ENCODE measurements at regions not wholly inside any gene's neighbourhood (a gene's known extent, or its start where the extent isn't known, plus 50 kb on each side); places are given as distances from the start of the nearest gene placed in this dataset.

- Mint-ChIP-seq H3K27me3 (ENCODE audit: unreplicated experiment) (no peaks in the 10 kb centered on the region), H3K27ac (ENCODE audit: unreplicated experiment) (no peak overlapping the region), H3K9me3 (ENCODE audit: unreplicated experiment) (no peaks in the 10 kb centered on the region), H3K36me3 (ENCODE audit: unreplicated experiment) (no peaks in the 10 kb centered on the region), H3K4me3 (ENCODE audit: unreplicated experiment) (no peak overlapping the region), H3K4me1 (ENCODE audit: unreplicated experiment) (no peaks in the 10 kb centered on the region)
- DNase-seq (ENCODE audit: extremely low spot score, unreplicated experiment) = no peak
- no peak for TF ChIP-seq CTCF (IDR thresholded peaks at IDR 0.05)
Observed at GRCh38 chr14:29360656-29361055, 567.0 kb downstream of the PRKD1 start.

GRCh38 chr14:29370024-29370423, 557.6 kb downstream of the PRKD1 start:
- no peak for TF ChIP-seq CTCF (IDR thresholded peaks at IDR 0.05)
- Mint-ChIP-seq H3K4me1 (ENCODE audit: unreplicated experiment) (no peaks in the 10 kb centered on the region), H3K4me3 (ENCODE audit: unreplicated experiment) (no peak overlapping the region), H3K9me3 (ENCODE audit: unreplicated experiment) (peaks cover 4% of the 10 kb centered on the region), H3K36me3 (ENCODE audit: unreplicated experiment) (no peaks in the 10 kb centered on the region), H3K27me3 (ENCODE audit: unreplicated experiment) (no peaks in the 10 kb centered on the region), H3K27ac (ENCODE audit: unreplicated experiment) (no peak overlapping the region)
- no peak for DNase-seq (ENCODE audit: extremely low spot score, unreplicated experiment)

GRCh38 chr14:29376237-29376636, 551.4 kb downstream of the PRKD1 start:
- Mint-ChIP-seq H3K4me1 (ENCODE audit: unreplicated experiment) (no peaks in the 10 kb centered on the region), H3K27ac (ENCODE audit: unreplicated experiment) (no peak overlapping the region), H3K27me3 (ENCODE audit: unreplicated experiment) (no peaks in the 10 kb centered on the region), H3K4me3 (ENCODE audit: unreplicated experiment) (no peak overlapping the region), H3K9me3 (ENCODE audit: unreplicated experiment) (no peaks in the 10 kb centered on the region), H3K36me3 (ENCODE audit: unreplicated experiment) (no peaks in the 10 kb centered on the region)
- DNase-seq (ENCODE audit: extremely low spot score, unreplicated experiment) = no peak
- TF ChIP-seq CTCF (IDR thresholded peaks at IDR 0.05) = no peak

GRCh38 chr14:29380826-29381225, 546.8 kb downstream of the PRKD1 start:
- no peak for DNase-seq (ENCODE audit: extremely low spot score, unreplicated experiment)
- Mint-ChIP-seq H3K27me3 (ENCODE audit: unreplicated experiment) (no peaks in the 10 kb centered on the region), H3K36me3 (ENCODE audit: unreplicated experiment) (no peaks in the 10 kb centered on the region), H3K4me1 (ENCODE audit: unreplicated experiment) (no peaks in the 10 kb centered on the region), H3K27ac (ENCODE audit: unreplicated experiment) (no peak overlapping the region), H3K4me3 (ENCODE audit: unreplicated experiment) (no peak overlapping the region), H3K9me3 (ENCODE audit: unreplicated experiment) (no peaks in the 10 kb centered on the region)
- no peak for TF ChIP-seq CTCF (IDR thresholded peaks at IDR 0.05)

- H3K27ac Mint-ChIP-seq (ENCODE audit: unreplicated experiment) = no peak overlapping the region
- H3K36me3 Mint-ChIP-seq (ENCODE audit: unreplicated experiment) = no peaks in the 10 kb centered on the region
- no peaks in the 10 kb centered on the region for H3K27me3 Mint-ChIP-seq (ENCODE audit: unreplicated experiment)
- H3K9me3 Mint-ChIP-seq (ENCODE audit: unreplicated experiment) = no peaks in the 10 kb centered on the region
- TF ChIP-seq CTCF (IDR thresholded peaks at IDR 0.05) = no peak
- H3K4me3 Mint-ChIP-seq (ENCODE audit: unreplicated experiment) = no peak overlapping the region
- no peak for DNase-seq (ENCODE audit: extremely low spot score, unreplicated experiment)
- no peaks in the 10 kb centered on the region for H3K4me1 Mint-ChIP-seq (ENCODE audit: unreplicated experiment)
Observed at GRCh38 chr14:29388571-29388970, 539.1 kb downstream of the PRKD1 start.
